NB4 (cell line): ENCODE measurements at regions not wholly inside any gene's neighbourhood (a gene's known extent, or its start where the extent isn't known, plus 50 kb on each side); places are given as distances from the start of the nearest gene placed in this dataset.

Experiments
- CTCF ChIP-seq: IDR thresholded peaks from one replicate; pipeline ENCODE4 v1.5.1; 2012; ENCODE audit warnings: low read depth, low read length
- MAX ChIP-seq: IDR thresholded peaks from 2 replicates; pipeline ENCODE4 v1.6.1; 2011; ENCODE audit warnings: low read depth, low read length
- POLR2A ChIP-seq: IDR thresholded peaks from 2 replicates; pipeline ENCODE4 v1.6.1; 2011; ENCODE audit warnings: mild to moderate bottlenecking; ENCODE audit not compliant: insufficient read length; ENCODE audit errors: extremely low read depth

GRCh38 chr7:91614431-91614830, 266.1 kb downstream of the MTERF1 start:
- TF ChIP-seq CTCF: no peak
- no peak for TF ChIP-seq POLR2A
- TF ChIP-seq MAX: no peak
